HFFc6 (cell line): ENCODE measurements at regions not wholly inside any gene's neighbourhood (a gene's known extent, or its start where the extent isn't known, plus 50 kb on each side); places are given as distances from the start of the nearest gene placed in this dataset.

Source experiments
- DNase-seq: peaks from one replicate; pipeline ENCODE4 v3.0.0-alpha.2; 2018
- H3K27ac Mint-ChIP-seq: 2 replicates; pipeline ENCODE4 v1.8.0; 2020; ENCODE audit warnings: mild to moderate bottlenecking, mixed read lengths
- H3K27me3 Mint-ChIP-seq: 2 replicates; pipeline ENCODE4 v1.8.0; 2021; ENCODE audit warnings: mild to moderate bottlenecking, moderate library complexity, mixed read lengths; ENCODE audit not compliant: insufficient read depth
- H3K36me3 Mint-ChIP-seq: 2 replicates; pipeline ENCODE4 v1.8.0; 2021; ENCODE audit warnings: low read depth, mixed read lengths
- H3K4me1 Mint-ChIP-seq: 2 replicates; pipeline ENCODE4 v1.8.0; 2020; ENCODE audit warnings: low read depth, mixed read lengths
- H3K4me3 Mint-ChIP-seq: 2 replicates; pipeline ENCODE4 v1.8.0; 2020; ENCODE audit warnings: mild to moderate bottlenecking, moderate library complexity, mixed read lengths
- H3K9me3 Mint-ChIP-seq: 2 replicates; pipeline ENCODE4 v1.8.0; 2020; ENCODE audit warnings: mild to moderate bottlenecking, mixed read lengths
- CTCF ChIP-seq: fragments of 200-600 bp; sonication (generic); IDR thresholded peaks from 2 replicates; pipeline ENCODE4 v1.5.0; 2021; ENCODE audit warnings: antibody characterized with exemption, mild to moderate bottlenecking

- no peak for TF ChIP-seq CTCF
- Mint-ChIP-seq H3K4me3 (no peak overlapping the region), H3K4me1 (no peaks in the 10 kb centered on the region), H3K9me3 (peaks cover 64% of the 10 kb centered on the region), H3K27me3 (no peaks in the 10 kb centered on the region), H3K27ac (no peak overlapping the region), H3K36me3 (no peaks in the 10 kb centered on the region)
- DNase-seq: no peak
Measured at GRCh38 chr14:94964931-94965330, 192.4 kb downstream of the DICER1 start.

GRCh38 chr14:94964181-94964580 is 193.1 kb downstream of the DICER1 start:
- no peaks in the 10 kb centered on the region for H3K36me3 Mint-ChIP-seq
- no peaks in the 10 kb centered on the region for H3K4me1 Mint-ChIP-seq
- no peak overlapping the region for H3K27ac Mint-ChIP-seq
- no peak for DNase-seq
- TF ChIP-seq CTCF: no peak
- peaks cover 67% of the 10 kb centered on the region for H3K9me3 Mint-ChIP-seq
- H3K27me3 Mint-ChIP-seq: no peaks in the 10 kb centered on the region
- no peak overlapping the region for H3K4me3 Mint-ChIP-seq

GRCh38 chr14:94963051-94963450 is 193.1 kb upstream of the GSC start:
- Mint-ChIP-seq H3K4me1 (no peaks in the 10 kb centered on the region), H3K36me3 (no peaks in the 10 kb centered on the region), H3K9me3 (peaks cover 61% of the 10 kb centered on the region), H3K27me3 (no peaks in the 10 kb centered on the region), H3K27ac (no peak overlapping the region), H3K4me3 (no peak overlapping the region)
- no peak for DNase-seq
- TF ChIP-seq CTCF: no peak

GRCh38 chr14:94962166-94962575 is 192.3 kb upstream of the GSC start:
- no peak for TF ChIP-seq CTCF
- Mint-ChIP-seq H3K27me3 (no peaks in the 10 kb centered on the region), H3K9me3 (peaks cover 54% of the 10 kb centered on the region), H3K27ac (no peak overlapping the region), H3K36me3 (no peaks in the 10 kb centered on the region), H3K4me1 (no peaks in the 10 kb centered on the region), H3K4me3 (no peak overlapping the region)
- no peak for DNase-seq

- TF ChIP-seq CTCF: no peak
- no peak overlapping the region for H3K4me3 Mint-ChIP-seq
- peaks cover 58% of the 10 kb centered on the region for H3K9me3 Mint-ChIP-seq
- H3K27me3 Mint-ChIP-seq: no peaks in the 10 kb centered on the region
- H3K36me3 Mint-ChIP-seq: no peaks in the 10 kb centered on the region
- DNase-seq: no peak
- H3K4me1 Mint-ChIP-seq: no peaks in the 10 kb centered on the region
- no peak overlapping the region for H3K27ac Mint-ChIP-seq
Measured at GRCh38 chr14:94961386-94962165, 191.7 kb upstream of the GSC start.
